CD4-positive, alpha-beta memory T cell (primary cell): ENCODE measurements at regions not wholly inside any gene's neighbourhood (a gene's known extent, or its start where the extent isn't known, plus 50 kb on each side); places are given as distances from the start of the nearest gene placed in this dataset.
"Not testable (repeated sequence)": the region's sequence is repeated elsewhere in the genome, so short reads cannot be mapped to it uniquely, and the experiment has no call there.

Source experiments
- CTCF ChIA-PET: fragments of 350-600 bp; sonication (Branson Sonifier 250); formaldehyde crosslinking; loops from one replicate; lab custom pipeline; 2021; ENCODE audit warnings: inconsistent platforms; ENCODE audit not compliant: partially characterized antibody; lab: Charles Lee
- POLR2A ChIA-PET: fragments of 350-600 bp; sonication (Branson Sonifier 250); formaldehyde crosslinking; loops from one replicate; lab custom pipeline; 2021; ENCODE audit not compliant: partially characterized antibody; lab: Charles Lee
- DNase-seq, 5 donors: peaks; one replicate each; pipeline versions ENCODE4 v3.0.0 to v3.0.0-alpha.2; 2020 to 2022; ENCODE audit warnings: mixed read lengths in 1 of 5
- H3K27ac ChIP-seq: one replicate; pipeline ENCODE4 v1.7.0; 2013; ENCODE audit warnings: low read depth, low read length
- H3K27me3 ChIP-seq: 2 replicates; pipeline ENCODE4 v1.7.0; 2013; ENCODE audit warnings: mild to moderate bottlenecking, low read length, moderate library complexity; ENCODE audit not compliant: insufficient read depth
- H3K36me3 ChIP-seq: 2 replicates; pipeline ENCODE4 v1.7.0; 2013; ENCODE audit warnings: mild to moderate bottlenecking, low read length, moderate library complexity; ENCODE audit not compliant: insufficient read depth
- H3K4me1 ChIP-seq: 2 replicates; pipeline ENCODE4 v1.7.0; 2013; ENCODE audit warnings: mild to moderate bottlenecking, low read length, moderate library complexity; ENCODE audit not compliant: insufficient read depth
- H3K4me3 ChIP-seq, 2 donors: one replicate each; pipeline ENCODE4 v1.7.0; 2013; ENCODE audit warnings: low read length in 2 of 2, mild to moderate bottlenecking in 1 of 2
- H3K9me3 ChIP-seq, 2 donors: one replicate each; pipeline ENCODE4 v1.7.0; 2013; ENCODE audit warnings: low read length in 2 of 2, control low read depth in 1 of 2; ENCODE audit not compliant: control insufficient read depth in 1 of 2
- H3K27ac Mint-ChIP-seq, 7 donors: one replicate each; pipeline ENCODE4 v1.8.0; 2020 to 2021; ENCODE audit warnings: mixed read lengths in 7 of 7, mild to moderate bottlenecking in 6 of 7, inconsistent platforms in 3 of 7, moderate library complexity in 3 of 7
- H3K27me3 Mint-ChIP-seq, 2 donors: one replicate each; pipeline ENCODE4 v1.8.0; 2020 to 2021; ENCODE audit warnings: mixed read lengths in 2 of 2
- H3K36me3 Mint-ChIP-seq, 2 donors: one replicate each; pipeline ENCODE4 v1.8.0; 2020 to 2021; ENCODE audit warnings: mixed read lengths in 2 of 2, inconsistent platforms in 1 of 2, mild to moderate bottlenecking in 1 of 2
- H3K4me1 Mint-ChIP-seq, 4 donors: one replicate each; pipeline ENCODE4 v1.8.0; 2020 to 2021; ENCODE audit warnings: mixed read lengths in 4 of 4, mild to moderate bottlenecking in 1 of 4
- H3K4me3 Mint-ChIP-seq, 8 donors: one replicate each; pipeline ENCODE4 v1.8.0; 2020 to 2021; ENCODE audit warnings: mixed read lengths in 8 of 8, mild to moderate bottlenecking in 7 of 8, moderate library complexity in 6 of 8, inconsistent platforms in 3 of 8
- H3K9me3 Mint-ChIP-seq, 8 donors: one replicate each; pipeline ENCODE4 v1.8.0; 2020 to 2021; ENCODE audit warnings: mixed read lengths in 8 of 8, mild to moderate bottlenecking in 5 of 8, inconsistent platforms in 3 of 8, moderate library complexity in 1 of 8
- intact Hi-C: fragments of 100-400 bp; cut with micrococcal nuclease; formaldehyde crosslinking; loops from one replicate; pipeline ENCODE4 v1.15.1; 2023

DNA sequence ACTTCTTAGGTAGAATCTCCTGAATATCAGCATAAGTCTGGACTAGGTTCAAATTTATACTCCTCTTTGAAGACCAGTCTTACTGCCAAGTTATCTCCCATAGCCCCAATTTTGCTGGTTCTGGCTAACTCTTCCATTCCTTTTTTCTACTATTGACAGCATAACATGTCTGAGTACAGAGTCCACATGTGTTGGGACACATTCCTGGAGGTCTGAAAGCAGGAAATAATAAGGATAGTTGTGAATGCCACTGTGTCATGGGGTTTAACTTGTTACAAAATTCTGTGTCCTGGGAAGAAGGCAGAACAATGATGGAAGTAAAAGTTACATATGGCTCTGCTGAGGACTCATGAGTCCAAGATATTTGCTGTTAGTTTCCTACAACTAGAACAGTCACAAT lies 57.4 kb upstream of the ZBTB20 start:
- Mint-ChIP-seq H3K27ac (no peak overlapping the region), H3K9me3 (no peaks in the 10 kb centered on the region), H3K36me3 (no peaks in the 10 kb centered on the region), H3K4me1 (no peaks in the 10 kb centered on the region), H3K4me3 (no peak overlapping the region), H3K27me3 (peaks cover 0 to 3% of the 10 kb centered on the region in 2 donors)
- H3K4me1 ChIP-seq, result no peaks in the 10 kb centered on the region
- H3K27me3 ChIP-seq, result no peaks in the 10 kb centered on the region
- no peaks in the 10 kb centered on the region for H3K36me3 ChIP-seq
- CTCF ChIA-PET, result no interaction called here
- no peaks in the 10 kb centered on the region for H3K9me3 ChIP-seq
- intact Hi-C loops, result no loop called here
- no peak overlapping the region for H3K4me3 ChIP-seq
- no peak overlapping the region for H3K27ac ChIP-seq
- POLR2A ChIA-PET, result no interaction called here
- DNase-seq, result no peak

DNA sequence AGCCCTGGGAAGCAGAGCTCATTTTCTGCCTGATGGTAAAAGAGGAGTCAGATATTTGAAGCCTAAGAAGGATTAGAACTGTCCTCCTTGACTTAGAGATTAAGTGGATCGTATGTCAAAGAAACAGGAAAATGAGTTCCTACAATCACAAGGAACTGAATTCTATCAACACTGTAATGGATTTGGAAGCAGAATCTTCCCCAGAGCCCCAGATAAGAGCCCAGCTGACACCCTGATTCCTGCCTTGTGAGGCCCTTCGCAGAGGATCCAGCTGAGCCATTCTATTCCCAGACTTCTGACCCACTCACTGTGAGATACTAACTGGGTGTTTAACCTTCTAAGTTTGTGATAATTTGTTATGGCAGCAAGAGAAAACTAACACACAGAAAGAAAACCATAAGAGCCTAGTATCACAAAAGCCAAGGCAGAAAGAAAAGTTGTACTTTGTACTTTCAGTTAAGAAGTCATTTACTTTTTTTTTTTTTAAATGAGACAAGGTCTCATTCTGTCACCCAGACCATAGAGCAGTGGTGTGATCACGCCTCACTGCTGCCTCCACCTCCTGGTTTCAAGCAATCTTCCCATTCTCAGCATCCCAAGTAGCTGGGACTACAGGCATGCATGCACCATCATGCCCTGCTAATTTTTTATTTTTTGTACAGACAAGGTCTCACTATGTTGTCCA lies 61.1 kb upstream of the ZBTB20 start:
- intact Hi-C loops, result no loop called here
- POLR2A ChIA-PET, result no interaction called here
- H3K27ac ChIP-seq, result no peak overlapping the region
- Mint-ChIP-seq H3K36me3 (no peaks in the 10 kb centered on the region), H3K27me3 (peaks cover 0 to 4% of the 10 kb centered on the region in 2 donors), H3K4me1 (no peaks in the 10 kb centered on the region), H3K9me3 (no peaks in the 10 kb centered on the region), H3K27ac (no peak overlapping the region), H3K4me3 (no peak overlapping the region)
- no peak for DNase-seq
- CTCF ChIA-PET, result no interaction called here
- H3K4me1 ChIP-seq, result no peaks in the 10 kb centered on the region
- no peak overlapping the region for H3K4me3 ChIP-seq
- no peaks in the 10 kb centered on the region for H3K27me3 ChIP-seq
- H3K9me3 ChIP-seq, result no peaks in the 10 kb centered on the region
- no peaks in the 10 kb centered on the region for H3K36me3 ChIP-seq

GRCh38 chr3:115211810-115212492 lies 64.9 kb upstream of the ZBTB20 start:
- H3K27me3 Mint-ChIP-seq, result peaks cover 0 to 4% of the 10 kb centered on the region in 2 donors
- H3K9me3 Mint-ChIP-seq, result peaks cover 0 to 3% (median 0%) of the 10 kb centered on the region in 8 donors
- peak overlapping the region in 1 of 7 donors; percentile 5 for H3K27ac Mint-ChIP-seq
- ChIA-PET POLR2A (no interaction called here), CTCF (interaction anchor here (0.7 kb wide), 1 partner anchor 606 kb away, joined by 3 read pairs; no protein-coding TSS in a partner anchor)
- no peaks in the 10 kb centered on the region for H3K27me3 ChIP-seq
- H3K9me3 ChIP-seq, result no peaks in the 10 kb centered on the region
- intact Hi-C loops, result no loop called here
- H3K36me3 ChIP-seq, result no peaks in the 10 kb centered on the region
- H3K4me1 Mint-ChIP-seq, result no peaks in the 10 kb centered on the region
- peaks cover 0 to 3% of the 10 kb centered on the region in 2 donors for H3K36me3 Mint-ChIP-seq
- DNase-seq, result no peak
- no peaks in the 10 kb centered on the region for H3K4me1 ChIP-seq
- H3K4me3 Mint-ChIP-seq, result no peak overlapping the region
- no peak overlapping the region for H3K4me3 ChIP-seq
- H3K27ac ChIP-seq, result no peak overlapping the region

DNA sequence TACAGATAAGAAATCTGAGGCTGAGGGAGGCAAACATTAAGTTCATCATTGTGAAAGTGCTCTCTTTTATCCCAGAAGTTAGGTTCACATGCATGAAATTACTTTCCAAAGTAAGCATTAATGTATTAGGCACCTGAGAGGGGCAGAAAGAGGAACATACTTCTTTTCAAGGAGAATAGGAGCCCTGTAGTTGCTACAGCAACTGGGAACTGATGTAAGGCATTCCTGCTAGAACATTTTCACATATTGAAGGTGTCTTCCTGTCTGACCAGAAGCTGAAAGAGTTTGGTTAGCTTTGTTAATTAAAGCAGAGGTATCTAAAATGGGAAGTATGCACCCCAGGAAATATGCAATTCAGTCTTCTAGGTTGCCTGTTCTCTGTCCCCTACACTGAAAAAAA lies 65.5 kb upstream of the ZBTB20 start:
- peaks cover 0 to 3% (median 0%) of the 10 kb centered on the region in 8 donors for H3K9me3 Mint-ChIP-seq
- POLR2A ChIA-PET, result no interaction called here

GRCh38 chr3:115213052-115213451 lies 66.0 kb upstream of the ZBTB20 start:
- H3K27ac ChIP-seq, H3K36me3 ChIP-seq, intact Hi-C loops, H3K4me3 ChIP-seq, DNase-seq, H3K27ac Mint-ChIP-seq, H3K4me1 Mint-ChIP-seq, H3K27me3 Mint-ChIP-seq, H3K4me1 ChIP-seq, CTCF ChIA-PET, H3K9me3 ChIP-seq, H3K4me3 Mint-ChIP-seq, H3K9me3 Mint-ChIP-seq, H3K27me3 ChIP-seq, POLR2A ChIA-PET, H3K36me3 Mint-ChIP-seq: not testable (repeated sequence)

More for the DNA sequence above, 65.5 kb upstream of the ZBTB20 start:
- H3K4me3 ChIP-seq, result no peak overlapping the region
- CTCF ChIA-PET, result no interaction called here
- H3K27me3 ChIP-seq, result no peaks in the 10 kb centered on the region
- peaks cover 0 to 3% of the 10 kb centered on the region in 2 donors for H3K36me3 Mint-ChIP-seq
- H3K27me3 Mint-ChIP-seq, result peaks cover 0 to 4% of the 10 kb centered on the region in 2 donors
- no peak overlapping the region for H3K4me3 Mint-ChIP-seq
- no peaks in the 10 kb centered on the region for H3K9me3 ChIP-seq
- H3K27ac ChIP-seq, result no peak overlapping the region
- no peak for DNase-seq
- H3K27ac Mint-ChIP-seq, result no peak overlapping the region
- H3K4me1 Mint-ChIP-seq, result no peaks in the 10 kb centered on the region
- intact Hi-C loops, result no loop called here
- H3K4me1 ChIP-seq, result no peaks in the 10 kb centered on the region
- no peaks in the 10 kb centered on the region for H3K36me3 ChIP-seq

DNA sequence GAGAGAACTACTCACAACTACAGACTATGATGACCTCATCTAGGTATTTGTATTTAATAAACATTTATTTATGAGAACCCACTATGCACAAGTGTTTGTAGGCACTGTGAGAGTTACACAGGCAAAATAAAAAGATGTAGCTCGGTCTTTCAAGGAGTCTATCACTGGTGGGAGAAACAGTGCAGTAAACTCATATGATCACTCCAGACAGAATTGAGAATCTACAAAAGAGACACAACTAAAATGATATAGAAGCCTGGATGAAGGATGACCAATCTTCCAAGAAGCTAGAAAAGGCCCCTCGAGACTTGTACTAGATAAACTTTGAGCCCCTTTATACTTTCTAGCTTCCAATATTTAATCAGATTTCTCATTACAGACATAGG lies 70.2 kb upstream of the ZBTB20 start:
- Histone ChIP-seq H3K4me3 (no peak overlapping the region), H3K9me3 (no peaks in the 10 kb centered on the region), H3K27me3 (no peaks in the 10 kb centered on the region), H3K36me3 (no peaks in the 10 kb centered on the region), H3K27ac (no peak overlapping the region), H3K4me1 (no peaks in the 10 kb centered on the region)
- H3K36me3 Mint-ChIP-seq, result peaks cover 0 to 3% of the 10 kb centered on the region in 2 donors
- no peaks in the 10 kb centered on the region for H3K4me1 Mint-ChIP-seq
- no peak overlapping the region for H3K4me3 Mint-ChIP-seq
- intact Hi-C loops, result loop anchor here (1.0 kb wide), 2 partner anchors 476 to 567 kb away; no protein-coding TSS in a partner anchor
- ChIA-PET POLR2A (no interaction called here), CTCF (interaction anchor here (1.4 to 2.3 kb wide), 4 partner anchors 474 to 598 kb away, joined by 5 to 14 read pairs (median 8); no protein-coding TSS in a partner anchor)
- peaks cover 3 to 6% of the 10 kb centered on the region in 2 donors for H3K27me3 Mint-ChIP-seq
- DNase-seq, result no peak
- H3K9me3 Mint-ChIP-seq, result peaks cover 0 to 3% (median under 1%) of the 10 kb centered on the region in 8 donors
- no peak overlapping the region for H3K27ac Mint-ChIP-seq

DNA sequence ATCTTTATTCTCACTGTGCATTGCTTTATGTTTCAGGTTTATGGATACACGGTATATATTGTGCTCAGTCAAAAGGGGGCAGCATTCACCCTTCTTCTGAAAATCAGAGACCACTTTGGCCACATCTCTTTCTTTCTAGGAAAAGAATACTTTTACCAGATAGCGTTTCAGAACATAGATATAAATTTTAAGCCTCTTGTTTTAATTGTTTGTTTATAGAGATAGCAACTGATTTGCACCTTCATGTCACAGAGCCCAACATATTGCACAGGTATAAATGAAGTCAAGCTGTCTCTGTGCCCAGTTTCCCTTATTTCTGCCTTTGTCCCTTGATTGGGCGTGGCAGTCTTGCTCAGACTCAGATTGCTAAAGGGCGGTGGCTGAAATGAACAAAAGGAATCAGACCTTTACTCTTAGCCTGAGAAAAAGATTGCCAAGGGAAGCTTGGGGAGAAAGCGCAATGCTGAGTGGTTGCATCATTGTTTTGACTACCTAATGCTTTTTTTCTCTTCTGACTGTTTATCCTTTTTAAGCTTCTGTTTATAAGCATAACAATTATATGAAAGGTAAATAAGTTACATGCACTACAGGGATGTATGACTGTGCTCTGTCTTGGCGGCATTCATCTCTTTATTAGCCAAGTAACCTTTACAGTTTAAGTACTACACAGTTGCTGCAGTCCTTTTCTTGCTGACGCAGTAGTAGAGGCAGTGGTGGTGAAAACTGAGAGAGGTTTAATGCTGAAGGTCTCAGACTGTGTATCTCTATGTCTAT lies 70.8 kb upstream of the ZBTB20 start:
- ChIA-PET CTCF (interaction anchor here (0.6 to 2.3 kb wide), 5 partner anchors 474 to 597 kb away, joined by 3 to 14 read pairs (median 6); no protein-coding TSS in a partner anchor), POLR2A (no interaction called here)
- no peaks in the 10 kb centered on the region for H3K4me1 Mint-ChIP-seq
- DNase-seq, result peak in 4 of 5 donors; percentile 5 to 21 (median 13)
- no peak overlapping the region for H3K4me3 Mint-ChIP-seq
- Histone ChIP-seq H3K27me3 (no peaks in the 10 kb centered on the region), H3K4me3 (no peak overlapping the region), H3K9me3 (no peaks in the 10 kb centered on the region), H3K27ac (no peak overlapping the region), H3K36me3 (no peaks in the 10 kb centered on the region), H3K4me1 (no peaks in the 10 kb centered on the region)
- intact Hi-C loops, result loop anchor here (1.0 kb wide), 2 partner anchors 475 to 566 kb away; no protein-coding TSS in a partner anchor
- H3K9me3 Mint-ChIP-seq, result peaks cover 0 to 3% (median under 1%) of the 10 kb centered on the region in 8 donors
- H3K36me3 Mint-ChIP-seq, result peaks cover 0 to 3% of the 10 kb centered on the region in 2 donors
- peak overlapping the region in 1 of 7 donors; percentile 15 for H3K27ac Mint-ChIP-seq
- H3K27me3 Mint-ChIP-seq, result peaks cover 3 to 6% of the 10 kb centered on the region in 2 donors
